ENCODE measurements at regions not wholly inside any gene's neighbourhood (a gene's known extent, or its start where the extent isn't known, plus 50 kb on each side); places are given as distances from the start of the nearest gene placed in this dataset.

GRCh38 chr2:226275215-226275614 lies 524.4 kb downstream of the IRS1 start:
- no peak for DNase-seq (ENCODE audit: low read depth in 2 of 2)

GRCh38 chr2:226274143-226274542 lies 525.5 kb downstream of the IRS1 start:
- no peak for DNase-seq (ENCODE audit: low read depth in 2 of 2)

GRCh38 chr2:226273440-226273839 lies 526.2 kb downstream of the IRS1 start:
- DNase-seq (ENCODE audit: low read depth in 2 of 2): no peak

GRCh38 chr2:226272435-226272834 lies 527.2 kb downstream of the IRS1 start:
- no peak for DNase-seq (ENCODE audit: low read depth in 2 of 2)

GRCh38 chr2:226270285-226271058 lies 529.1 kb downstream of the IRS1 start:
- no peak for DNase-seq (ENCODE audit: low read depth in 2 of 2)

GRCh38 chr2:226267516-226268289 lies 531.9 kb downstream of the IRS1 start:
- DNase-seq (ENCODE audit: low read depth in 2 of 2): no peak

GRCh38 chr2:226256709-226257376 lies 542.8 kb downstream of the IRS1 start:
- no peak for DNase-seq (ENCODE audit: low read depth in 2 of 2)

GRCh38 chr2:226256237-226256636 lies 543.4 kb downstream of the IRS1 start:
- DNase-seq (ENCODE audit: low read depth in 2 of 2): no peak

- DNase-seq (ENCODE audit: low read depth in 2 of 2): no peak
Measured at GRCh38 chr2:226251661-226252060, 548.0 kb downstream of the IRS1 start.

GRCh38 chr2:226247289-226248275 lies 552.0 kb downstream of the IRS1 start:
- DNase-seq (ENCODE audit: low read depth in 2 of 2): no peak

- no peak for DNase-seq (ENCODE audit: low read depth in 2 of 2)
Measured at GRCh38 chr2:226234187-226234586, 565.4 kb downstream of the IRS1 start.

GRCh38 chr2:226233388-226233787 lies 566.2 kb downstream of the IRS1 start:
- DNase-seq (ENCODE audit: low read depth in 2 of 2): no peak

- DNase-seq (ENCODE audit: low read depth in 2 of 2): no peak
Measured at GRCh38 chr2:226228080-226228479, 571.5 kb downstream of the IRS1 start.

GRCh38 chr2:226227341-226227740 lies 572.3 kb downstream of the IRS1 start:
- DNase-seq (ENCODE audit: low read depth in 2 of 2): no peak

GRCh38 chr2:226223704-226224103 lies 575.9 kb downstream of the IRS1 start:
- no peak for DNase-seq (ENCODE audit: low read depth in 2 of 2)

GRCh38 chr2:226220511-226220910 lies 579.1 kb downstream of the IRS1 start:
- DNase-seq (ENCODE audit: low read depth in 2 of 2): no peak

- no peak for DNase-seq (ENCODE audit: low read depth in 2 of 2)
Measured at GRCh38 chr2:226217191-226217590, 582.4 kb downstream of the IRS1 start.

GRCh38 chr2:226216575-226216974 lies 583.0 kb downstream of the IRS1 start:
- DNase-seq (ENCODE audit: low read depth in 2 of 2): no peak

- DNase-seq (ENCODE audit: low read depth in 2 of 2): peak; percentile 5 to 11
Measured at GRCh38 chr2:226215902-226216503, 583.6 kb downstream of the IRS1 start.

- DNase-seq (ENCODE audit: low read depth in 2 of 2): no peak
Measured at GRCh38 chr2:226213717-226214116, 585.9 kb downstream of the IRS1 start.

- DNase-seq (ENCODE audit: low read depth in 2 of 2): no peak
Measured at GRCh38 chr2:226211439-226211838, 588.2 kb downstream of the IRS1 start.

Measured in stimulated activated CD8-positive, alpha-beta memory T cell treated with anti-CD3 and anti-CD28 coated beads, Interleukin-15, amount 100 ng/mL, for 48 hours (primary cell).